ENCODE measurements at regions not wholly inside any gene's neighbourhood (a gene's known extent, or its start where the extent isn't known, plus 50 kb on each side); places are given as distances from the start of the nearest gene placed in this dataset.

GRCh38 chr11:19635332-19635731, 77.3 kb upstream of the NAV2 start:
- DNase-seq (ENCODE audit: low read depth) (no peak), FAIRE-seq (no peak)
- Histone ChIP-seq H3K36me3 (ENCODE audit: control insufficient read depth, insufficient read depth, low read length) (no peaks in the 10 kb centered on the region), H3K4me3 (ENCODE audit: low read depth, low read length) (no peak overlapping the region), H3K27me3 (ENCODE audit: control insufficient read depth, insufficient read depth, low read length) (peaks cover 5% of the 10 kb centered on the region)
- TF ChIP-seq CTCF (IDR thresholded peaks at IDR 0.05; ENCODE audit: insufficient read depth, low read length, severe bottlenecking), result no peak

- DNase-seq (ENCODE audit: low read depth), result no peak
These were observed 79.4 kb upstream of the NAV2 start for GRCh38 chr11:19633276-19633675.

GRCh38 chr11:19632499-19632834, 80.2 kb upstream of the NAV2 start:
- Histone ChIP-seq H3K27me3 (ENCODE audit: control insufficient read depth, insufficient read depth, low read length) (peaks cover 5% of the 10 kb centered on the region), H3K4me3 (ENCODE audit: low read depth, low read length) (no peak overlapping the region), H3K36me3 (ENCODE audit: control insufficient read depth, insufficient read depth, low read length) (no peaks in the 10 kb centered on the region)
- no peak for FAIRE-seq
- TF ChIP-seq CTCF (IDR thresholded peaks at IDR 0.05; ENCODE audit: insufficient read depth, low read length, severe bottlenecking), result no peak
- DNase-seq (ENCODE audit: low read depth), result peak; percentile 75

More at GRCh38 chr11:19633276-19633675, 79.4 kb upstream of the NAV2 start:
- Histone ChIP-seq H3K4me3 (ENCODE audit: low read depth, low read length) (no peak overlapping the region), H3K27me3 (ENCODE audit: control insufficient read depth, insufficient read depth, low read length) (peaks cover 5% of the 10 kb centered on the region), H3K36me3 (ENCODE audit: control insufficient read depth, insufficient read depth, low read length) (no peaks in the 10 kb centered on the region)
- no peak for TF ChIP-seq CTCF (IDR thresholded peaks at IDR 0.05; ENCODE audit: insufficient read depth, low read length, severe bottlenecking)
- FAIRE-seq, result no peak

GRCh38 chr11:19631712-19632498, 80.7 kb upstream of the NAV2 start:
- no peak for DNase-seq (ENCODE audit: low read depth)
- Histone ChIP-seq H3K36me3 (ENCODE audit: control insufficient read depth, insufficient read depth, low read length) (no peaks in the 10 kb centered on the region), H3K27me3 (ENCODE audit: control insufficient read depth, insufficient read depth, low read length) (peaks cover 5% of the 10 kb centered on the region), H3K4me3 (ENCODE audit: low read depth, low read length) (no peak overlapping the region)
- TF ChIP-seq CTCF (IDR thresholded peaks at IDR 0.05; ENCODE audit: insufficient read depth, low read length, severe bottlenecking), result no peak
- no peak for FAIRE-seq

- Histone ChIP-seq H3K27me3 (ENCODE audit: control insufficient read depth, insufficient read depth, low read length) (peaks cover 5% of the 10 kb centered on the region), H3K36me3 (ENCODE audit: control insufficient read depth, insufficient read depth, low read length) (no peaks in the 10 kb centered on the region), H3K4me3 (ENCODE audit: low read depth, low read length) (no peak overlapping the region)
- DNase-seq (ENCODE audit: low read depth) (peak; percentile 25), FAIRE-seq (peak; percentile 28)
- no peak for TF ChIP-seq CTCF (IDR thresholded peaks at IDR 0.05; ENCODE audit: insufficient read depth, low read length, severe bottlenecking)
These were observed 84.6 kb upstream of the NAV2 start for GRCh38 chr11:19628018-19628417.

GRCh38 chr11:19627566-19627965, 85.1 kb upstream of the NAV2 start:
- DNase-seq (ENCODE audit: low read depth), result no peak
- no peak for TF ChIP-seq CTCF (IDR thresholded peaks at IDR 0.05; ENCODE audit: insufficient read depth, low read length, severe bottlenecking)
- peaks cover 5% of the 10 kb centered on the region for H3K27me3 ChIP-seq (ENCODE audit: control insufficient read depth, insufficient read depth, low read length)
- no peaks in the 10 kb centered on the region for H3K36me3 ChIP-seq (ENCODE audit: control insufficient read depth, insufficient read depth, low read length)
- no peak for FAIRE-seq
- H3K4me3 ChIP-seq (ENCODE audit: low read depth, low read length), result no peak overlapping the region
